UCSD-AML1 (cell line): ENCODE measurements at regions not wholly inside any gene's neighbourhood (a gene's known extent, or its start where the extent isn't known, plus 50 kb on each side); places are given as distances from the start of the nearest gene placed in this dataset.
"Not testable (repeated sequence)": the region's sequence is repeated elsewhere in the genome, so short reads cannot be mapped to it uniquely, and the experiment has no call there.

ENCODE experiments used
- DNase-seq: peaks from one replicate; lab custom pipeline; 2025; ENCODE audit not compliant: unreplicated experiment; lab: John Stamatoyannopoulos, UW

DNA sequence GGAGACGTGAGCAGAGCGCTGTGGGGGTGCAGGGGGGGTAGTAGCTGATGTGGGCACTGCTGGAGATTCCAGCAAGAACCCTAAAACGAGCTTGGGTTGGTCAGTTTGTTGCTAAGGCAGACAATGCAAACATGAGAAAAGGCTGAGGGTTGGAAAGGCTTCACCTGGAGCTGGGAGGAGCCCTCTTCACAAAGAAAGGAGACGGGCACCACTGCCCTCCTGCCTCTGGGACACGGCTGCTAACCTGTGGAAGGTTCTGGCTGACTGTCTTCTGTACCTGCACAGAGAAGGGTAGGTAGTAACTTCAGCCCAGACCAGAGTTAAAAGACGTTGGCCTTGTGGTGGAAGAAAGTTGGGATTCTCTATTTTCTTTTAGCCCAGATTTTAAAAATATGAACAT is 108.7 kb downstream of the SUCLA2 start:
- DNase-seq, result no peak

DNA sequence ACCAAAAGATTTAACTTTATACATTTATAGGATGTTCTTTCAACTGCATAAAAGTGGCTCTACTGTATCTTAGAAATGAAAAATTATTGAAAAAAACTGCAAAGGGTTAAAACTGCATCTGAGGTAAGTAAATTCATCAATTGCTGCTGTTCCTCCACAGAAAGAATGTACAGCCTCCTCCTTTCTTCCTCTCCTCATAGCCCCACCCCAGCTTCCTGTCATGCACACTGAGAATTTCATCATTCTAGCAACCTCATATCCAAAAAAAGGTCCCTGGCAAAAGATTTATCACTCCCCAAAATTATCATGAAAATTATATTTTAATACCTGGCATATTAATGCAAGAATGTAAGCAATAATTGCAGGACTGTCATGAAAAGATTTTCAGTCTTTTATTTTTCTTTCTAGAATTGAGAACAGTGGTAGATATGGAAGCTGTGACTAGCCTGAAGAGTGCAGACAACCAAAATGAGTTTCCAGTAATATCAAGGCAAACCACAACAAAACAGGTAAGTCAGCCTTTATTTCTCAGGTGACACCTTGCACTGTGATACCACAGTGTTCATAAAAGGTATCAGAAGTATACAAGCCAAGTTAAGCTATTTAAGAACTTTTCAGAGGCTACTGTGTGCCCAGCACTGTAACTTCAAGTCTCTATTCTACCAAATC is 110.8 kb downstream of the SUCLA2 start:
- no peak for DNase-seq

DNA sequence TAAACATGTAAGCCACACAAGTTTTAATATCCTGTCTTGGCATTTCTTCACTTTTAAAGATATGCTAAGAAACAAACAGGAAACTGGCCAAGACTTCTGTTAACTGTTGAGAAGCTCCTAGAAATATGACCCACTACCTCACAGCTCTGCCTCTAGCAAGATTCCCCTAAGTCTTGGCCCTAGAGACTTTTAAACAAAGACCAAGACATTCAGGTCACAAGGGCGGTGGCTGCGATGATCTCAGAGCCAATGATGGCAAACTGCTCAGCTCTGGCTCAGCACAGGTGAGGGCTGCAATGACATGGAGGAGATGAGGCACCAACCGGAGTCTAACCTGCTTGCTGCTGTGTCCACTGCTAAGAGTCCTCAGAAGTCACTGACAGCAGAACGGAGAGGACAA is 114.8 kb downstream of the SUCLA2 start:
- DNase-seq, result no peak

DNA sequence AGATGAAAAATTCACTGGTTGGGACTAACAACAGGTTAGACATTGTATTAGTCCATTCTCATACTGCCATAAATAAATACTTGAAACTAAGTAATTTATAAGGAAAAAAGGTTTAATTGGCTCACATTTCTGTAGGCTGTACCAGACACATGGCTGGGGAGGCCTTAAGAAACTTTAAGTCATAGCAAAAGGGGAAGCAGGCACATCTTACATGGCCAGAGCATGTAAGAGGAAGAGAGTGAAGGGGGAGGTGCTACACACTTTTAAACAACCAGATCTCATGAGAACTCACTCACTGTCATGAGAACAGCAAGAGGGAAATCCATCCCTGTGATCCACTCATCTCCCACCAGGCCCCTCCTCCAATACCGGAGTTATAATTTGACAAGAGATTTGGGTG is 125.9 kb downstream of the SUCLA2 start:
- no peak for DNase-seq

DNA sequence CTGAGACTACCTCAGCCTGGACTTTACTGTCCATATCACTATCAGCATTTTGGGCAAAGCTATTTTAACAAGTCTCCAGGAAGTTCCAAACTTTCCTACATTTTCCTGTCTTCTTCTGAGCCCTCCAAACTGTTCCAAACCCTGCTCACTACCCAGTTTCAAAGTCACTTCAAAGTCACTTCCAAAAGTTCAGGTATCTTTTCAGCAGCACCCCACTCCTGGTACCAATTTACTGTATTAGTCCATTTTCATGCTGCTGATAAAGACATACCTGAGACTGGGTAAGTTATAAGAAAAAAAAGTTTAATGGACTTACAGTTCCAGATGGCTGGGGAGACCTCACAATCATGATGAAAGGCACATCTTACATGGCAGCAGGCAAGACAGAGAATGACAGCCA is 127.1 kb downstream of the SUCLA2 start:
- DNase-seq, result not testable (repeated sequence)

DNA sequence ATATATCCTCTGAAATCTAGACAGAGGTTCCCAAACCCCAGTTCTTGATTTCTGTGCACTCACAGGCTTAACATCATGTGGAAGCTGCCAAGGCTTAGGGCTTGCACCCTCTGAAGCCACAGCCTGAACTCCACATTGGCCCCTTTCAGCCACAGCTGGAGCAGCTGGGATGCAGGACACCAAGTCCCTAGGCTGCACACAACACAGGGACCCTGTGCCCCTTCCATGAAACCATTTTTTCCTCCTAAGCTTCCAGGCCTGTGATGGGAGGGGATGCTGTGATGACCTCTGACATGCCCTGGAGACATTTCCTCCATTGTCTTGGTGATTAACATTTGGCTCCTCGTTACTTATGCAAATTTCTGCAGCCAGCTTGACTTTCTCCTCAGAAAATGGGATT is 127.8 kb downstream of the SUCLA2 start:
- not testable (repeated sequence) for DNase-seq

DNA sequence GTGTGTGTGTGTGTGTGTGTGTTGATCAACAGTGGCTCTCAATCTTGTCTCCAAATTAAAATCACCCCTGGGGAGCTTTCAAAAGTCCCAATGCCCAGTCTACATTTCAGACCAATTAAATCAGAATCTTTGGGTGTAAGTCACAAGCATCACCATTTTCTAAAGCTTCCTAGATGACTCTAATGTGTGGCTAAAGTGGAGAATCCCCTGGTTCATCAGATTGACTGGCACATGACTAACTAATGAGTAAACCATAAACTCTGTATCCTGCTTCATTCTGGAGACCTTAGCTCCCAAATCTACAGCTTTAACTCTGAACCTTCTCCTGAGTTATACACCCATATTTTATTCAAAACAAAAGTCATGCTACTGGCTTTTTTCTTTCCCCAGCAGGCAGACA is 131.3 kb downstream of the SUCLA2 start:
- DNase-seq, result no peak

DNA sequence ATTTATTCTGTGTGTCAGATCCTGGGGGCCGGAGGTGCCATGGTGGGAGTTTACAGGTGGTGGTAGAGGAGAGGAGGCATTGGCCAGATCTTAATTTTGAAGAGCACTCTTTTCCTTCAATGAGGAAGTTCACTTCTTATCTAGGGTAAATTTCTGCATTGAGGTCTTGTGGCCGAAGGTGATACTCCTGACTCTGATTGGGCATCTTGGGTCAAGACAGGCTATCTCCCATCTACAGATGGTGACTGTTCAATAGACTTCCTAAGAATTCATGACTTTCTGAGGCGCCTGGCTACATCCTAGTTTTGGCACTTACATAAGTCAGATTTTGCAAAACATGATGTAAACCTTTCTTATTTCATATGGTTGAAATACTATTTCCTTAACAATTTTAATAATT is 135.2 kb downstream of the SUCLA2 start:
- DNase-seq, result no peak

DNA sequence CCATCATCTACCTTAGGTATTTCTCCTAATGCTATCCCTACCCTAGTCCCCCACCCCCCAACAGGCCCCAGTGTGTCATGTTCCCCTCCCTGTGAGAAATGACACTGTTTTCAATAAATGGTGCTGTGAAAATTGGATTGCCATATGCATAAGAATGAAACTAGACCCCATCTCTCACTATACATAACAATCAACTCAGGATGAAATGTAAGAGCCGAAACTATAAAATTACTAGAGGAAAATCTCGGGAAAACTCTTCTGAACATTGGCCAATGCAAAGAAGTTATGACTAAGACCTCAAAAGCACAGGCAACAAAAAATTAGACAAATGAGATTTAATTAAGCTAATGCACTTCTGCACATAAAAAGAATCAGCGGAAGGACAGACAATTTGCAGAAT is 138.2 kb downstream of the SUCLA2 start:
- no peak for DNase-seq

DNA sequence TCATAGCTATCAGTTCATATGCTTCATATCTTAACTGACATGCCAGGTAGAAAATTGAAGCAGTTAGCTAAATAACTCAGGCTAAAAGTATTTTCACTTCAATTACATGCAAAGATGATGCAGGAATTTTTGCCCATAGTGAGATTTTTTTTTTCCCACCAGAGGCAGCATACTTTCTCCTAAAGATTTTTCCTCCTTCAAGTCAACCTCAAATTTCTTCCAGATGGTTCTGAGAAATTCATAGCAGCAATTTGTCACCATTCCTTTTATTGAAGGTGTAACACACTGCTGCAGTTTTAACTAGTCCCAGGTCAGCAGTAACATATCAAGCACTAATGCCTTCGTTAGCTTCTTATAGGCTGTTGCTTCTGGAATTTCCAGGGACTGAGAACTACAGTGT is 141.9 kb downstream of the SUCLA2 start:
- DNase-seq, result no peak

DNA sequence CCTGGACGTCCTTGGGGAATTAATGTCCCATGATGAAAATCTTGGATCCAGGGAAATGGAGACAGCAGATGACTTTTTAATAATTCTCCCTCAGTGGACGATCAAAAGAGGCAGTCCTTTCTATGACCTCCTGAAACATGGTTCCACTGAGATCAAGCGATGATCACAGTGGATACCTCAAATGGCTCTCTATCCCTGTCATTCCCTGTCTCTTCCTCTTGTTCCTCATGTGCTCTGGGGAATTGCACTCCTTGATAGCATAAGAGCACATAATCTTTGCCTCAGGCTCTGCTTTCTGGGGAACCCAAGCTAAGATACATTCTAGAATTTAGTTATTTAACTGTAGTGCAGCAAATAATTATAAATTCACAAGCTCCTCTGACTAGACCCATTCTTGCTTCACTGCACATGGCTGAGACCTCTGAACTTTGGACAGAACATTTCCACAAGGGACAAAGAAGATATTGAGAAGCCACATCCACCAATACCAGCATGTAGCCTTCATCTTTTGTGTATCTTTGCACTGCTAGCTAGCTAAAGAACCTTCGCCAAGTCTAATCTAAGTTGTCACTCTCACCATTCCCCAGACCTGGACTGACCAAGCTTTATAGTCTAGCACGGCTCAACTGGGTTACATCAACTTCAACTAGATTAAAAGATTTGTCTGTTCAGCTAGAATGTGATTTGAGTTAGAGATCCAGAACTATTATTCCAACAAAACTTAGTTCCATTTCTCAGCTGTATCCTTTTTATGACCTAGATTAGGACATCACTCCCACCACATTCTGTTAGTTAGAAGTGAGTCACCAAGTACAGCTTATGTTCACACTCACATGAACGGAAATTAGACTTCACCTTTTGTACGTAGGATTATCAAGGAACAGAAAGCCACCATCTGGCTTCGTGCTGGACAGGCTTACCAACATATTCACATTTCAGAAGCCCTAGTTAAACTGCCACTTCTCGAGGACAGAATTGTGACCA is 142.7 kb downstream of the SUCLA2 start:
- no peak for DNase-seq

DNA sequence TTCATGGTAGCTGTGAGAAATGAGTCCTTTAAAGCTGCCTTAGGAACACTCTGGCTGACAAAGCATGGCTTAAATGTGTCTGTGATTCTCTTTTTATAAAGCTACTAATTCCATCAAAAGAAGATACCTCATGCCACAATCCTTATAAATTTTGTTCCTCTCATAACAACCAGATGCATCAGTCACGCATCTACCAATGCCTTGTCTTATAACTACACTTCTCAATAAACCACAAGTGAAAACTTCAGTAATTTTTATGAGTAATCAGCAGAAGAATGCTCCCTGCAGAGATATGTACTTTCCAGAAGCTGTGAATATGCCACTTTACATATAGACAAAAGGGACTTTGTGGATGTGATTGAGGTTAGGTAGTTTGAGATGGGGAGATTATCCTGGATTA is 147.8 kb downstream of the SUCLA2 start:
- DNase-seq, result no peak

DNA sequence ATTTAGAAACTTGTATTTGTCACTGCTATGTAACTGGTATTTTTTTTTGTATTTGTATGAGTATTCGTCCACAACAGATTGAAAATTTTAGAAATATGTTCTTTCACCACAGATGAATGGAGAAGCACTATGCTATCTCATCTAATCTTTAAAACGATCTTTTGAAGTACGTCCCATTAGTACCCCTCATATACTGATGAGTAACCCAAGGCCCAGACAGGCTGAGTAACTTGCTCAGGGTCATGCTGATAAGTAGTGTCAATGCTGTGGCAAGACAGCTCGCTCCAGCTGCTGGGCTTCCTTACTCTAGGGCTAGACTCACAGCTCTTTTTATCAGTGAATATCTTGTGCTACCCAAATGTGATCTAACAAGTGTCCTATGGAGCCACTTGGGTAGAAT is 154.2 kb downstream of the SUCLA2 start:
- no peak for DNase-seq

DNA sequence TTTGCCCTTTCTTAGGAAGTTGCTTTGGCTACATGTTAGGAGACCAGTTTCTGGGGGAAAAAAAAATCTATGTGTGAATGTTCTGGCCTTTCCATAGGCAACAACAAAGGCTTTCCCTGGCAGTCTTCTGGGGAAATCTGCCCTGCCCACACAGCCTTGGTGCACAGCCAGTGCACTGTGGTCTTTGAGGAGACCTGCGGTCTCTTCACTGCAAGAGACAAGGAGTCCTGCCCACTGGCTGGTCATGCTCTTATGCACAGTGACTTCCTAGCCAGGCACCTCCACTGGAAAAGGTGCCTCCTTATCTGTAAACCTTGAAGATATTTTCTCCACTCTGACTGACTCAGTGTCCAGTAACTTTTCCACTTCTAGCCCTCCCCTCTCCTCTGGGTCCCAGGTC is 155.1 kb downstream of the SUCLA2 start:
- no peak for DNase-seq

DNA sequence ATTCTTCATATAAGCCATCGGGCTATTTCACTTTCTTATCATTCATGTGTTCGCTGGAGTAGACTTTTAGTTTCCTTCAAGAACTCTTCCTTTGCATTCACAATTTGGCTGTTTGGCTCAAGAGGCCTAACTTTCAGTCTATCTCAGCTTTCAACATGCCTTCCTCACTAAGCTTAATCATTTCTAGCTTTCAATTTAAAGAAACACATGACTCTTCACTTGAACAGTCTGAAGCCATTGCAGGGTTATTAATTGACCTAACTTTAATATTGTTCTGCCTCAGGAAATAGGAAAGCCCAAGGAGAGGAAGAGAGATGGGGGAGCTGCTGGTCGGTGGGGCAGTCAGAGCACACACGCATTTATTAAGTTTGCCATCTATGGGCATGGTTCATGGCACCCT is 158.1 kb downstream of the SUCLA2 start:
- DNase-seq, result no peak

DNA sequence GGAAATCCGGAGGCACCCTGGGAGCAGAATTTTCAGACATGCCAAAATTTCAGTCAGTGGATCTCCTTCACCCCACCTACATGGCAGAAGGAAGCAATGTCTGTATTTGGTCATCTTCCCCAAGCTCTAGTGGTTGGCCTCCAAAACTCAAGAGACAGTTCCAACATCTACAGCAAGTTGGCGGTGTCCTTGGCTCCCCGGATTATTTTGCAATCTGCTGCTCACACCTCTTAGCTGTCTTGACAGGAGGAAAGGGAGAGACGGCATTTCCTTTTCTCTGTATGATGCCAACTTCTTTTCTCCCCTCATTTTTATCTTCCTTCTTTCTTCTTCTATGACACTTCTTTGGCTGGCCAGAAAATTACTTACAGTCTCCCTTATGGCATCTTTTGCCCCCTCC is 159.9 kb downstream of the SUCLA2 start:
- no peak for DNase-seq

DNA sequence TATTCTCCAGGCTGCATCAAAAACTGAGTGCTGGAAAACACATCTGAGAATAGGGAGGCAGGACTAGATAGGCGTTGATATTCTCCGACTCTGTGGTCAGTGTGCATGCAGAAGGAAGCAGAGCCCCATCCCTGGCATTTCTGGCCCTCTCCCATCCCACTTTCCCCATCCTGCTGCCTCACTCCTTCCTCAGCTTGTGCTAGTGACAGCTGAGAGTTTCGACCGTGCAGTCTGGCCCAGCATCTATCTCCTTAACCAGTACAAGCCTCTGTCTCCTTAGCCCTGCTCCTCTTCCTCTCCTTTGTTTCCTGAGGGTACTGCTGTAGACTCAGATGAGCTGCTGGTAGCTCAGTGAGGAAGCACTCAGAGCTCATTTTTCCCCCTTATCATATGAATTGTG is 163.2 kb downstream of the SUCLA2 start:
- no peak for DNase-seq

DNA sequence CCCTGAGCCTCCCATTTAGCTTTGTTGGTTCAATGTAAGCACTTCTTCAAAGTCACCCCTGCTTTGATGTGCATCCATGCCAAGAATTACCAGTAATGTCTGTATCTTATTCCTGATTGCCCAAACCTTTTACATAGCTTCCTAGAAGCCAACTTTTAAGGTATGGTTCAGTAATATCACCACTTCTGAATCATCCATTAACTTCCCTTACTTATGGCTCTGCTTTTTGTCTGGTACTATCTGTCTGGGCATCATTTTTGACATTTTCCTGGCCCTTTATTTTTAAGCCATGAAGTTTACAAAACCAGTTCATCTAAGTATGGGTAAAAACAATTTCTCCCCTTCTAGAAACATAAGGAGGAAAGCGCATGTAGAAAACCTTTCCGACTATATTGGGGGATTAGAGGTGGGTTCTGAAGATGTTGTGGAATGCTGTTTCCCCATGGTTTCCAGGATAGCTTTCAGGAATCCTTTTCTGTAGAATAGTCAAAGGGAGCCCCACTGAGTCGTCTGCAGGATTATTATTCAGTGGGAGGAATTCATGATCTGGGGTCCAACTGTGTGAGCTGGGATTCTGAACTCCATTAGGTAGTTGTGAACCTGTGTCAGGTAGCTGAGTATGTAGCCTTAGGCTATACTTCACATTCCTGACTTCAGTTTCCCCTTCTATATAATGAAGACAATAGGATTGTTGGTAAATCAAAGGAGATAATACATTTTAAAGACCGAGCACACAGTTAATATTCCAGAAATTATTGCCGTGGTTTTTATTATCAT is 163.8 kb downstream of the SUCLA2 start:
- DNase-seq, result no peak

DNA sequence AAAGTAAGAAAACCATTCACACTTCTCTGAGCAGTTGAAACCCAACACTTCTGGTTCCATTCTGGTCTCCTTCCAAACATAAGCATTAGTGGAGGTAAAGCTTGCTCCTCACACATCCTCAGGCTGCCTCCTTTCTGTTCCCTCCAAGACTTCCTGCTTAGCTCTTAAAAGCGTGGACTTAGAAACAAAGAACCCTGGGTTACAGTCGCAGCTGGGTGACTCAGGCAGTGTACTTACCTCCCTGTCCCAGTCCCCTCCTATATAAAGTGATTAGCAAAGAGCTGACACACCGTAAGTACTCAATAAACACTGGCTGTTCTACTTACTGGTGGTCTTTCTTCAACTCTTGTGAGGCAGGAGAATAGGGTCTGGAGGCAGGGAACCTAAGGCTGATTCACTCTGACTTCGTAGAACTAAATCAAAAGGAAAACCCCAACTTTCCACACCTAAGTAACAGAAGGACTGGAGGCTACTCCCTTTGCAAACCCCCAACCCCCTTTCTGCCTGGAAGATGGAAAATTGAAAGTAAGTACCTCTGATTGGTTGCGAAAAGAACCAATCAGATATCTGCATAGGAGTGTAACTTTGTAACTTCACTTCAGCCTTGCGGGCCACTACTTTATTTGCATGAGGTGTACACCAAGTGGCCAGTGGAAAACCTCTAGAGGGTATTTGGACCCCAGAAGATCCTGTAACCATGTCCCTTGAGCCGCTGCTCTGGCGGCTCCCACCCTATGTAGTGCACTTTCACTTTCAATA is 165.4 kb downstream of the SUCLA2 start:
- no peak for DNase-seq

DNA sequence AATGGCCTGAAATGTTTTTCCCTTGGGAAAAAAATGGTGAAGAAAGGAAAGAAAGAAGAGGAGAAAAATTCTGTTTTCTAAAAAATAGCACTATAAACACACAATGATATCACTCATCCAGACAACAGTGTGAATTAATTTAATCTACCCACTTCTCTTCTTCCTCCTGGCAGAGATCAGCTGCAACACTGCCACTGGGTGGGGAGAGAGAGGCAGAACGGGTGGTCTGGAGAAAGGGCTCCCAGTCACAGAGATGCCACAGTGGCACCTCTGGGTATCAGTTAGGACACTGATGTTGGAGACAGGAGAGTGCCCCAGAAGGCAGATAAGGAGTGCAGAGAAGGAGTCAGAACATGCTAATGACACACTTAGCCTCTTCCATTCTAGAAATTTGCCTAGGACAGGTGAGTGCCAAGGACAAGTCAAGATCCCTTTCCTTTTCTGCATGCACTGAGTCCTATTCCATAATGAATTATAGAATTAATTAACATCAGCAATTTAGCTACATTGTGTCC is 168.6 kb downstream of the SUCLA2 start:
- DNase-seq, result no peak

DNA sequence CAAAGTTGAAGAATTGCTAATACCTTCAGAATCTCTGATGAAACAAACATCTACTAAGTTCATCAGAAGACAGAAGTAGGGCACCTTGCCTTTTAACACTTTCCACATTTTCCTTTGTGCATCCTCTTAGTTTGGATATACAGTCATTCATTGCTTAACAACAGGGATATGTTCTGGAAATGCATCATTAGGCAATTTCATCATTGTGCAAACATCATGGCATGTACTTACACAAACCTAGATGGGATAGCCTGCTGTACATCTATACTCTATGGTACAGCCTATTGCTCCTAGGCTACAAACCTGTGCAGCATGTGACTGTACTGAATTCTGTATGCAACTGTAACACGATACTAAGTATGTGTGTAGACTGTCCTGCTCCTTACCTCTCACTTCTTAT is 169.8 kb downstream of the SUCLA2 start:
- no peak for DNase-seq
